ENCODE measurements at regions not wholly inside any gene's neighbourhood (a gene's known extent, or its start where the extent isn't known, plus 50 kb on each side); places are given as distances from the start of the nearest gene placed in this dataset.

DNA sequence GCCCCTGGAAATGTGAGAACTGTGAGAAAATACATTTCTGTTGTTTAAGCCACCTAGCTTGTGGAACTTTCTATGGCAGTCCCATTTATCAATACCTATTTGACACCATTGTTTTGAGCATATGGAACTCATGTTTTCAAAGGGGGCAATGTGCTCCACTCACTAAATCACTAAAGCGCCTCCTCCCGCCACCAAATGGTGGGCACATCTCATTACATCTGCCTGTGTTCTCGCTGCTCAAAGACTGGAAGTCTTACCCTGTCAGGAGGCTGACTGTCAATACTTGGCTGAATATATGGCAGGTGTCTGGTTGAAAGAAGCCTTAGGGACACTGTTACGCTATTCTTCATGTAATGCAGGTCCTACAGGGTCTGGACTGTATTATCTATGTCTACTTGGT, 767.7 kb downstream of the TSN start:
- TF ChIP-seq, protein P1, sequence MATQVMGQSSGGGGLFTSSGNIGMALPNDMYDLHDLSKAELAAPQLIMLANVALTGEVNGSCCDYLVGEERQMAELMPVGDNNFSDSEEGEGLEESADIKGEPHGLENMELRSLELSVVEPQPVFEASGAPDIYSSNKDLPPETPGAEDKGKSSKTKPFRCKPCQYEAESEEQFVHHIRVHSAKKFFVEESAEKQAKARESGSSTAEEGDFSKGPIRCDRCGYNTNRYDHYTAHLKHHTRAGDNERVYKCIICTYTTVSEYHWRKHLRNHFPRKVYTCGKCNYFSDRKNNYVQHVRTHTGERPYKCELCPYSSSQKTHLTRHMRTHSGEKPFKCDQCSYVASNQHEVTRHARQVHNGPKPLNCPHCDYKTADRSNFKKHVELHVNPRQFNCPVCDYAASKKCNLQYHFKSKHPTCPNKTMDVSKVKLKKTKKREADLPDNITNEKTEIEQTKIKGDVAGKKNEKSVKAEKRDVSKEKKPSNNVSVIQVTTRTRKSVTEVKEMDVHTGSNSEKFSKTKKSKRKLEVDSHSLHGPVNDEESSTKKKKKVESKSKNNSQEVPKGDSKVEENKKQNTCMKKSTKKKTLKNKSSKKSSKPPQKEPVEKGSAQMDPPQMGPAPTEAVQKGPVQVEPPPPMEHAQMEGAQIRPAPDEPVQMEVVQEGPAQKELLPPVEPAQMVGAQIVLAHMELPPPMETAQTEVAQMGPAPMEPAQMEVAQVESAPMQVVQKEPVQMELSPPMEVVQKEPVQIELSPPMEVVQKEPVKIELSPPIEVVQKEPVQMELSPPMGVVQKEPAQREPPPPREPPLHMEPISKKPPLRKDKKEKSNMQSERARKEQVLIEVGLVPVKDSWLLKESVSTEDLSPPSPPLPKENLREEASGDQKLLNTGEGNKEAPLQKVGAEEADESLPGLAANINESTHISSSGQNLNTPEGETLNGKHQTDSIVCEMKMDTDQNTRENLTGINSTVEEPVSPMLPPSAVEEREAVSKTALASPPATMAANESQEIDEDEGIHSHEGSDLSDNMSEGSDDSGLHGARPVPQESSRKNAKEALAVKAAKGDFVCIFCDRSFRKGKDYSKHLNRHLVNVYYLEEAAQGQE (IDR thresholded peaks at IDR 0.05; ENCODE audit: insufficient read depth in 1 of 2, low read depth in 2 of 2, low read length in 2 of 2), result no peak
- TF ChIP-seq TAF1 (IDR thresholded peaks at IDR 0.05; ENCODE audit: borderline replicate concordance, insufficient read depth, low read length), result no peak
- no peak for TF ChIP-seq POLR2AphosphoS5 (IDR thresholded peaks at IDR 0.05; ENCODE audit: low read depth, low read length)

All from PFSK-1 (cell line).